Liver (tissue), 3 donors: ENCODE measurements at regions not wholly inside any gene's neighbourhood (a gene's known extent, or its start where the extent isn't known, plus 50 kb on each side); places are given as distances from the start of the nearest gene placed in this dataset.

Experiments used
- HNF4G ChIP-seq: IDR thresholded peaks from 2 replicates; pipeline ENCODE4 v1.6.1; 2016; ENCODE audit warnings: antibody characterized with exemption
- SP1 ChIP-seq: IDR thresholded peaks from 2 replicates; pipeline ENCODE4 v1.6.1; 2018; ENCODE audit warnings: antibody characterized with exemption, mild to moderate bottlenecking
- TF ChIP-seq, protein P1 (sequence below): fragments of 150-350 bp; IDR thresholded peaks from 2 replicates; pipeline ENCODE4 v1.5.1; 2017; ENCODE audit warnings: improper control_type of control experiment, low read depth, low read length; ENCODE audit not compliant: missing input control
- donor health status: healthy.
- donor health status: healthy.

GRCh38 chr5:42963412-42963811, 76.7 kb downstream of the ANXA2R start:
- TF ChIP-seq SP1 (no peak), HNF4G (no peak)
- TF ChIP-seq, protein P1, sequence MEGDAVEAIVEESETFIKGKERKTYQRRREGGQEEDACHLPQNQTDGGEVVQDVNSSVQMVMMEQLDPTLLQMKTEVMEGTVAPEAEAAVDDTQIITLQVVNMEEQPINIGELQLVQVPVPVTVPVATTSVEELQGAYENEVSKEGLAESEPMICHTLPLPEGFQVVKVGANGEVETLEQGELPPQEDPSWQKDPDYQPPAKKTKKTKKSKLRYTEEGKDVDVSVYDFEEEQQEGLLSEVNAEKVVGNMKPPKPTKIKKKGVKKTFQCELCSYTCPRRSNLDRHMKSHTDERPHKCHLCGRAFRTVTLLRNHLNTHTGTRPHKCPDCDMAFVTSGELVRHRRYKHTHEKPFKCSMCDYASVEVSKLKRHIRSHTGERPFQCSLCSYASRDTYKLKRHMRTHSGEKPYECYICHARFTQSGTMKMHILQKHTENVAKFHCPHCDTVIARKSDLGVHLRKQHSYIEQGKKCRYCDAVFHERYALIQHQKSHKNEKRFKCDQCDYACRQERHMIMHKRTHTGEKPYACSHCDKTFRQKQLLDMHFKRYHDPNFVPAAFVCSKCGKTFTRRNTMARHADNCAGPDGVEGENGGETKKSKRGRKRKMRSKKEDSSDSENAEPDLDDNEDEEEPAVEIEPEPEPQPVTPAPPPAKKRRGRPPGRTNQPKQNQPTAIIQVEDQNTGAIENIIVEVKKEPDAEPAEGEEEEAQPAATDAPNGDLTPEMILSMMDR: no peak
